Fibroblast of peridontal ligament (primary cell): ENCODE measurements at regions not wholly inside any gene's neighbourhood (a gene's known extent, or its start where the extent isn't known, plus 50 kb on each side); places are given as distances from the start of the nearest gene placed in this dataset.

Source experiments
- DNase-seq: peaks from one replicate; pipeline ENCODE4 v3.0.0-alpha.2; 2010; ENCODE audit errors: extremely low read depth

GRCh38 chr12:116381744-116382685, 104.5 kb upstream of the MED13L start:
- DNase-seq = peak; percentile 98

- peak; percentile 100 for DNase-seq
Measured at GRCh38 chr12:116382686-116383530, 105.4 kb upstream of the MED13L start.

GRCh38 chr12:116384175-116384574, 106.7 kb upstream of the MED13L start:
- no peak for DNase-seq

- peak; percentile 44 for DNase-seq
Measured at GRCh38 chr12:116384691-116385485, 107.4 kb upstream of the MED13L start.

GRCh38 chr12:116385486-116386217, 108.2 kb upstream of the MED13L start:
- no peak for DNase-seq

- DNase-seq = no peak
Measured at GRCh38 chr12:116389326-116389725, 111.8 kb upstream of the MED13L start.

- peak; percentile 97 for DNase-seq
Measured at GRCh38 chr12:116389990-116390389, 112.5 kb upstream of the MED13L start.

GRCh38 chr12:116390401-116391335, 113.2 kb upstream of the MED13L start:
- DNase-seq = no peak

GRCh38 chr12:116391501-116391900, 114.0 kb upstream of the MED13L start:
- DNase-seq = no peak

GRCh38 chr12:116392061-116392460, 114.6 kb upstream of the MED13L start:
- peak; percentile 38 for DNase-seq

GRCh38 chr12:116393255-116393654, 115.8 kb upstream of the MED13L start:
- no peak for DNase-seq

- no peak for DNase-seq
Measured at GRCh38 chr12:116393859-116394650, 116.6 kb upstream of the MED13L start.

- peak; percentile 67 for DNase-seq
Measured at GRCh38 chr12:116395396-116395795, 117.9 kb upstream of the MED13L start.

- DNase-seq = peak; percentile 67
Measured at GRCh38 chr12:116397148-116397547, 119.7 kb upstream of the MED13L start.

- no peak for DNase-seq
Measured at GRCh38 chr12:116398193-116398592, 120.7 kb upstream of the MED13L start.

- DNase-seq = no peak
Measured at GRCh38 chr12:116399055-116399454, 121.6 kb upstream of the MED13L start.

GRCh38 chr12:116400636-116401372, 123.3 kb upstream of the MED13L start:
- DNase-seq = no peak

- DNase-seq = no peak
Measured at GRCh38 chr12:116401565-116401964, 124.1 kb upstream of the MED13L start.
